ENCODE measurements at regions not wholly inside any gene's neighbourhood (a gene's known extent, or its start where the extent isn't known, plus 50 kb on each side); places are given as distances from the start of the nearest gene placed in this dataset.

- TF ChIP-seq, protein P1, sequence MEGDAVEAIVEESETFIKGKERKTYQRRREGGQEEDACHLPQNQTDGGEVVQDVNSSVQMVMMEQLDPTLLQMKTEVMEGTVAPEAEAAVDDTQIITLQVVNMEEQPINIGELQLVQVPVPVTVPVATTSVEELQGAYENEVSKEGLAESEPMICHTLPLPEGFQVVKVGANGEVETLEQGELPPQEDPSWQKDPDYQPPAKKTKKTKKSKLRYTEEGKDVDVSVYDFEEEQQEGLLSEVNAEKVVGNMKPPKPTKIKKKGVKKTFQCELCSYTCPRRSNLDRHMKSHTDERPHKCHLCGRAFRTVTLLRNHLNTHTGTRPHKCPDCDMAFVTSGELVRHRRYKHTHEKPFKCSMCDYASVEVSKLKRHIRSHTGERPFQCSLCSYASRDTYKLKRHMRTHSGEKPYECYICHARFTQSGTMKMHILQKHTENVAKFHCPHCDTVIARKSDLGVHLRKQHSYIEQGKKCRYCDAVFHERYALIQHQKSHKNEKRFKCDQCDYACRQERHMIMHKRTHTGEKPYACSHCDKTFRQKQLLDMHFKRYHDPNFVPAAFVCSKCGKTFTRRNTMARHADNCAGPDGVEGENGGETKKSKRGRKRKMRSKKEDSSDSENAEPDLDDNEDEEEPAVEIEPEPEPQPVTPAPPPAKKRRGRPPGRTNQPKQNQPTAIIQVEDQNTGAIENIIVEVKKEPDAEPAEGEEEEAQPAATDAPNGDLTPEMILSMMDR (IDR thresholded peaks at IDR 0.05; ENCODE audit: insufficient read depth, low read length): no peak
- no peak for TF ChIP-seq POLR2AphosphoS5 (IDR thresholded peaks at IDR 0.05; ENCODE audit: low read depth)
- no peak for TF ChIP-seq GABPA (IDR thresholded peaks at IDR 0.05; ENCODE audit: low read depth)
Measured at GRCh38 chr1:68890736-68891135, 393.9 kb upstream of the DEPDC1 start.

Data from HL-60 (cell line).